ENCODE measurements at regions not wholly inside any gene's neighbourhood (a gene's known extent, or its start where the extent isn't known, plus 50 kb on each side); places are given as distances from the start of the nearest gene placed in this dataset.

GRCh38 chr5:142466195-142466971 lies 141.6 kb upstream of the SPRY4 start:
- TF ChIP-seq EZH2 (IDR thresholded peaks at IDR 0.05; ENCODE audit: borderline replicate concordance, low read depth, low read length, severe bottlenecking) (no peak), CTCF (IDR thresholded peaks at IDR 0.05; ENCODE audit: extremely low read depth in 1 of 2, insufficient read depth in 1 of 2, low read depth in 1 of 2, low read length in 2 of 2) (no peak), POLR2A (IDR thresholded peaks at IDR 0.05; ENCODE audit: low read depth, low read length) (no peak), MAX (IDR thresholded peaks at IDR 0.05; ENCODE audit: insufficient read depth, insufficient read length) (no peak), MYC (IDR thresholded peaks at IDR 0.05; ENCODE audit: low read depth, low read length) (no peak)
